ENCODE measurements at regions not wholly inside any gene's neighbourhood (a gene's known extent, or its start where the extent isn't known, plus 50 kb on each side); places are given as distances from the start of the nearest gene placed in this dataset.

DNA sequence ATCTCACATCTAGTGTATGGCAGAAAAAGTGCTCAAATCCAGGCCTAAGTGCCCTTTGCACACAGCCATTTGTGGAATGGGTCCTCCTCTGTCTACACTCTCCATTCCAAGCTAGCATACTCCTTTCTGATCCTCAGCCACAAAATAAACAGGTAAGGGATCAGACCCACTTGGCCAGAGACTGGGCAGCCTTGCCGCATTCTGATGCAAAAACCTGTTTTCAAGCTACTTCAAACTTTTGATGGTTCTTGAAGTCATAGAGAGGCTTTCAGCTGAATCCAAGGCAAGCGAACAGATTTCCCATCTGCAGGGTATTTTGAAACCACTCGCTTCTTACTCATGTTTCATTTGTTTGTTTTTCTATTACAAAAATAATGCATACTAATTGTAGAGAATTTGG lies 136.6 kb upstream of the NAV2 start:
- H3K4me1 ChIP-seq: peaks cover 33% of the 10 kb centered on the region
- intact Hi-C loops (cut with DNase I): no loop called here
- H3K4me3 ChIP-seq: no peak overlapping the region
- no peaks in the 10 kb centered on the region for H3K27me3 ChIP-seq
- no peaks in the 10 kb centered on the region for H3K9me3 ChIP-seq
- DNase-seq: no peak
- no peaks in the 10 kb centered on the region for H3K36me3 ChIP-seq (replicated peaks in 1 of 2; ENCODE audit: insufficient read depth in 1 of 2, low read depth in 2 of 2)
- no peak for ATAC-seq
- no peak overlapping the region for H3K27ac ChIP-seq
- WGBS, 2 donors: 79 to 89% methylated on average over 3 of the region's 3 CpGs
- TF ChIP-seq CTCF (IDR thresholded peaks at IDR 0.05) (no peak), POLR2A (IDR thresholded peaks at IDR 0.05) (no peak)

- intact Hi-C loops (cut with DNase I): no loop called here
- ATAC-seq (no peak), DNase-seq (no peak)
- H3K27ac ChIP-seq: no peak overlapping the region
- no peaks in the 10 kb centered on the region for H3K9me3 ChIP-seq
- TF ChIP-seq CTCF (IDR thresholded peaks at IDR 0.05): no peak
- TF ChIP-seq POLR2A (IDR thresholded peaks at IDR 0.05): no peak
- peaks cover 31% of the 10 kb centered on the region for H3K4me1 ChIP-seq
- H3K27me3 ChIP-seq: no peaks in the 10 kb centered on the region
- no peak overlapping the region for H3K4me3 ChIP-seq
- WGBS, 2 donors: 62 to 65% methylated on average over 3 of the region's 3 CpGs
- H3K36me3 ChIP-seq (replicated peaks in 1 of 2; ENCODE audit: insufficient read depth in 1 of 2, low read depth in 2 of 2): no peaks in the 10 kb centered on the region
Measured at GRCh38 chr11:19574916-19575315, 137.7 kb upstream of the NAV2 start.

GRCh38 chr11:19573666-19574065 lies 139.0 kb upstream of the NAV2 start:
- Histone ChIP-seq H3K36me3 (replicated peaks in 1 of 2; ENCODE audit: insufficient read depth in 1 of 2, low read depth in 2 of 2) (no peaks in the 10 kb centered on the region), H3K4me1 (peaks cover 22% of the 10 kb centered on the region), H3K27me3 (no peaks in the 10 kb centered on the region), H3K9me3 (no peaks in the 10 kb centered on the region), H3K27ac (no peak overlapping the region), H3K4me3 (no peak overlapping the region)
- ATAC-seq (no peak), DNase-seq (peak in 2 of 4 donors; percentile 22 to 38)
- intact Hi-C loops (cut with DNase I): no loop called here
- 100% methylated on average over 1 of the region's 1 CpG for WGBS, 2 donors
- TF ChIP-seq CTCF (IDR thresholded peaks at IDR 0.05) (no peak), POLR2A (IDR thresholded peaks at IDR 0.05) (no peak)

DNA sequence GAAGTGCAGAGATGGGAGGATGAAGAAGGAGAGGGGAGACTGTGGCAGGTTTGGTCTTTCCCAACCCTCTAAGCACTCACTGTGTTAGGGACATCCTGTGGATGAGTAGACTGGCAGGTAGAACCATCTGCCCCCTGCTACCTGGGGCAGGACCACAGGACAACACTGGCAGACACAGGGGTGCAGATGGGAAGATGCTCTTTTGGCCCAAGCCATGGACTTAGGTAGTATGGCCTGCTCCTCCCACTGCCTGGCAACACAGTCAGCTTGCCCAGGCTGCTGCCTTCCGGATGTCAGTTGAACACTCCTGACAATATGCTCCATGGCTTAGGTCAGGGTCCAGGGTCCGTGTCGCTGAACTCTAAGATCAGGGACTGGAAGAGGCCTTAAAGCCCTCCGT lies 140.7 kb upstream of the NAV2 start:
- peaks cover 4% of the 10 kb centered on the region for H3K4me1 ChIP-seq
- H3K36me3 ChIP-seq (replicated peaks in 1 of 2; ENCODE audit: insufficient read depth in 1 of 2, low read depth in 2 of 2): no peaks in the 10 kb centered on the region
- no peak for ATAC-seq
- no peak for TF ChIP-seq CTCF (IDR thresholded peaks at IDR 0.05)
- no peak for TF ChIP-seq POLR2A (IDR thresholded peaks at IDR 0.05)
- no peak overlapping the region for H3K4me3 ChIP-seq
- H3K9me3 ChIP-seq: no peaks in the 10 kb centered on the region
- H3K27ac ChIP-seq: no peak overlapping the region
- H3K27me3 ChIP-seq: no peaks in the 10 kb centered on the region
- no peak for DNase-seq
- WGBS, 2 donors: 75 to 96% methylated on average over 4 of the region's 4 CpGs
- intact Hi-C loops (cut with DNase I): no loop called here

DNA sequence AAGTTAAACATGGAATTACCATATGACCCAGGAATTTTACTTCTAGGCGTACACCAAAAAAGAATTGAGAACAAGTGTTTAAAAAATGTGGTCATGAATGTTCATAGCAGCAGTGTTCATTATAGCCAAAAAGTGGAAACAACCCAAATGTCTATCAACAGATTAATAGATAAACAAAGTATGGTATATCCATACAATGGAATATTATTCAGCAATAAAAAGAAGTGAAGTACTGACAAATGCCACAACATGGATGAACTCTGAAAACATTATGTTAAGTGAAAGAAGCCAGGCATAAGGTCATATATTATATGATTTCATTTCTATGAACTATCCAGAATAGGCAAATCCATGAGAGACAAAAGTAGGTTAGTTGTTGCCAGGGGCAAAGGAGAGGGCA lies 141.7 kb upstream of the NAV2 start:
- TF ChIP-seq CTCF (IDR thresholded peaks at IDR 0.05): no peak
- TF ChIP-seq POLR2A (IDR thresholded peaks at IDR 0.05): no peak
- intact Hi-C loops (cut with DNase I): no loop called here
- no peak for DNase-seq
- H3K36me3 ChIP-seq (replicated peaks in 1 of 2; ENCODE audit: insufficient read depth in 1 of 2, low read depth in 2 of 2): no peaks in the 10 kb centered on the region
- no peaks in the 10 kb centered on the region for H3K9me3 ChIP-seq
- WGBS, 2 donors: 93 to 97% methylated on average over 1 of the region's 1 CpG
- no peak overlapping the region for H3K27ac ChIP-seq
- H3K4me1 ChIP-seq: no peaks in the 10 kb centered on the region
- no peak overlapping the region for H3K4me3 ChIP-seq
- no peaks in the 10 kb centered on the region for H3K27me3 ChIP-seq
- ATAC-seq: no peak
